Gastrocnemius medialis (tissue), 4 donors: ENCODE measurements at regions not wholly inside any gene's neighbourhood (a gene's known extent, or its start where the extent isn't known, plus 50 kb on each side); places are given as distances from the start of the nearest gene placed in this dataset.

Experiments used
- CTCF ChIP-seq, 5 experiments: fragments of 450-650 bp in 3 of 5; fragments of 200-600 bp in 2 of 5; sonication (generic) in 2 of 5; IDR thresholded peaks in 4 of 5; conservative IDR thresholded peaks in 1 of 5; 1 replicate in 4 of 5; 2 replicates in 1 of 5; pipeline ENCODE4 v1.5.1; 2016 to 2019; ENCODE audit warnings: antibody characterized with exemption in 5 of 5, mild to moderate bottlenecking in 3 of 5, moderate library complexity in 3 of 5
- POLR2A ChIP-seq, 2 donors: fragments of 450-650 bp; IDR thresholded peaks; one replicate each; pipeline ENCODE4 v1.6.1; 2017; ENCODE audit warnings: antibody characterized with exemption in 2 of 2, mild to moderate bottlenecking in 2 of 2, moderate library complexity in 2 of 2

GRCh38 chr15:31858026-31858425 lies 172.3 kb upstream of the CHRNA7 start:
- TF ChIP-seq CTCF (IDR thresholded peaks at IDR 0.05 in 4 of 5, conservative IDR thresholded peaks at IDR 0.05 in 1 of 5) (no peak), POLR2A (IDR thresholded peaks at IDR 0.05) (no peak)
